ENCODE measurements at regions not wholly inside any gene's neighbourhood (a gene's known extent, or its start where the extent isn't known, plus 50 kb on each side); places are given as distances from the start of the nearest gene placed in this dataset.

- no peak for DNase-seq (ENCODE audit: low spot score)
Observed at GRCh38 chr7:118026791-118027190, 153.6 kb upstream of the CTTNBP2 start.

- no peak for DNase-seq (ENCODE audit: low spot score)
Observed at GRCh38 chr7:118028226-118028625, 155.0 kb upstream of the CTTNBP2 start.

DNA sequence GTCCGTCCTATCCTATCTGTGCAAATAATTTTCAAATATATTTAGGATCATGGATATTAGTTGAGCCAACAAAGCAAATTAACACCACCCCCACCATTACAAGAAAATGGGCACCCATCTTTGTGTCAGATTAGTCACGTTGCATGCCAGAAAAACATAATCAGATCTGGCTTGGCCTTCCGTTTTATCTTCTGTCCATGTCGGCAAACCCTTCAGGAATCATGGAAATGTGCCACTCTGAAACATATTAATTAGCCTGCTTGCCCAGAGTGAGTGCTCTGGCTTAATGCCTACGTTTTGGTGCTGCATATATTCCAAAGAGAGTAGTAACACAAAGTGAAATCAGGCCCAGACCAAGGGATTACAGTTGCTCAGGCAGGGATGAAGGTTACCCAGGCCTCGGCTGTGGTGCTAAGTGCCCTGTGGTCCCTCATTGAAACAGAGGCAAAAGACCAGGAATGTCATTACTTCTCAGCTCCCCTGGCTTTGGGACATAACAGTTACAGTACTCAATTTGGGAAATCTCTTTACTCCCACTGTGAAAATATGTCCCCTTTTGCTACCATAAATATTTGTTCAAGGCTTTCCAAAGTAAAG is 154.0 kb upstream of the LSM8 start:
- no peak for DNase-seq (ENCODE audit: low spot score)

DNA sequence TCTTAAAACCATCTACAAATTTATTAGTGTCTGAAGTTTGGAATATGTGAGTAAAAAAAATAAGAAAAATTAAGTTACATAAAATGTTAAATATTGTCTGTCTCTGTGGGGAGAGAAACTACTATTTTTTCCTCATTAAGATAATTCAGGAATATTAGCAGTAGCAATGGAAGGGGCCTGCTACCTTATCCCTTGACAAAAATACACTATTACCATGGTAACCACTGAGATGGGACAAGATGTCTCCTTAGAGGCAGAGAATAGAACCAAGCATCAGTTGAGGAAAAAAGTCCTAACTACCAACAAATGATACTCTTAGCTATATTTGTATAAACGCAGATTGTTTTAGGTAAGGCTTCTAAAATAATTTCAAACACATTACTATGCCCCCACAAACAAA is 150.7 kb upstream of the LSM8 start:
- DNase-seq (ENCODE audit: low spot score) = no peak

DNA sequence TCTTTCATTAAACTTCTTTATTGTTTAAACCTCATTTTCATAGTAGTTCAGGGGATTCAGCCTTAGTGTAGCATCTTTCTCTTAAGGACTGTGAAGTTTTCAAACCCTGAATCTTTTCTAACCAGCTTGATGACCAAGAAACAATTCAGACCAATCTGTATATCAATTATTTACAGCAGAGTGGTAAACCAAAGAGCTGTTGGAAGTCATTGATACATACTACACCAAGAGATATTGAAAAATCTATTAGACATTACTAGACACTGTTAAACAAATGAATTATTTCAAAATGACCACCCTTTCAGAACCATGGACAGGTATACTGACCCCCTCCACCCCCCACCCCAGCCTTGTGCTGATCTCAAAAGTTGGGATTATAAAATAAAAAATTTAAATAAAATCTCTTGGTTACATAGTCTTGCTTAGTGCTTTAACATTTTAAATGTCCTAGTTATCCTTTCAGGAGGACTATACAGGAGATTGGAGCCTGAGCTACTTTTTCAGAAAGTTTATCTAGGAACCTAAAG is 143.9 kb upstream of the LSM8 start:
- no peak for DNase-seq (ENCODE audit: low spot score)

GRCh38 chr7:118040562-118040961 is 143.4 kb upstream of the LSM8 start:
- no peak for DNase-seq (ENCODE audit: low spot score)

DNA sequence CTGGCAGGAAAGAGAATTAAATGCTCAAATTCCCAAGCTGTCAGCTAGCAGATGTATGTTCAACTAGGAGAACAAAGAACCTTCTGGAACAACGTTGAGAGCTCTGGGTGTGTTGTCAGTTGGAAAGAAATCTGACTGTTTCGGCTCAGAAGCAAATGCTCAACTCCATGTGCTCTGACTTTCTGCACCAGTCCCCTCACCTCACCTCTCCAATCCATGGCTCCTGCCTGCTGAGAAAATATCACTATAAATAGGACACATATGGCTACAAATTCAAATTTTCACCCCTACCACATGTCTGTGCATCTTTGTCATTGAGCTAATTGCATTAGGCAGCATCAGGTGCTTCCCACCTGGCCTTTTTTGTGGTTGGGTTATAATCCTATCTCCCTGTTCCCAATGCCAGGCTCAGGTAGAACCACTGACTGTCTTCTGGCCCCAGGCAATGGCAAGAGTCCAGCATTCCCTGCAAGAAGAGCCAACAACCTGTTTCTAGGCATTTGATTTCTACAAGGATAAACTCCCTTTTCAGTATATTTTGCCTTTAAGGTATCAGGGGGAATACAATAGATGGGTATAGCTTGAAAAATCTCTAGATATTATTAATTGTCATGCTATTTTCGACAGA is 142.6 kb upstream of the LSM8 start:
- peak; percentile 20 for DNase-seq (ENCODE audit: low spot score)

GRCh38 chr7:118045629-118046028 is 138.3 kb upstream of the LSM8 start:
- DNase-seq (ENCODE audit: low spot score) = no peak

DNA sequence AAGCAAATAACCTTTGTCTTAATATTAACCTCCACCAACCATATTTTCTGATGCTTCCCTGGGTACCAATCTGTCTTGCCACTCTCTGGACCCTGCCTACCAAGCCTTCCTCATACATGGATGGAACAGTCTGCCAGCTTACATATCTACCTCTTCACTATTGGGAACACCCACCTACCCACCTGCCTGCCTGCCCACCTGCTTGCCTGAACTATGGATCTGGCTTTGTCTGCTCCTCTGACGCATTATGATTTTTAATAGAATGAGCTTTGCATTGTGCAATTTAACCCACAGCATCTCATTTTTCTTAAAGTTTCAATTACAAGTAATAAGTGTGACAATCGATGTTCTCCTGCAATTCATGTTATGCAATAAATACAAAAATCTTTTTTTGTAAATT is 137.9 kb upstream of the LSM8 start:
- no peak for DNase-seq (ENCODE audit: low spot score)

DNA sequence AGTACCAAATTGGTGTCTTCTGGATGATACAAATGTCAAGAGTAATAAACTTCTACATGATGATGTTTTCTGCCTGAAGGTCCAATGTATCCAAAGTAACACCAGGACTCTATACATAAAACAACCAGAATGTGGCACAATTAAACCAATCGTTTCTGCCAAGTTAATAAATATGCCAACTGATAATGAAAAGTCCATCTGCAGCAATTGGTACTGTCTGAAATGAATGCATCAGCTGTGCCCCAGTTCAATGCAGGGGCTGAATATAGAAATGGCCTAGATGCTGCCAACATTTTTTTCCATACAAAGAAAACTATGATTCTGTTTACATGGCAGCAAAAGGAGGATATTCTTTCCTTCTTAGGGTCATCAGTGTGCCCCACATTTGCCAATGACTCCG is 137.2 kb upstream of the LSM8 start:
- DNase-seq (ENCODE audit: low spot score) = no peak

DNA sequence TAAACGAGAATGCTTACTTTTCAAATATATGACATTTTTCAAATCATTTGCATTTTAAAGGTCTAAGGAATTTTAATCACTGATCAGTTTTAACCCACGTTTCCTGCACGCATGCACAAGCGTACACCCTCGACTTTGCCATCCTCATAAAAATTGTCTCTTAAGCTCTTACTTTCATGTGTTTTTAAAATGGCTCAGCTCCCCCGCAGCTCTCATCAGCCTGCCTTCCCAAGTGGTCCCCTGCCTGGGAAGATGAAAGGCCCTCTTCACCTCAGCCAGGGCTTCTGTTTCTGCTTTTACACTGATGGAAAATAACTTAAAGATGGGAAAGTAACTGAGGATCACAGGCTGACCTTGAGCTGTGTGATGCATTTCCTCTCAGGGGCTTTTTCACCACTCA is 131.6 kb upstream of the LSM8 start:
- DNase-seq (ENCODE audit: low spot score) = no peak

- peak; percentile 21 for DNase-seq (ENCODE audit: low spot score)
Observed at GRCh38 chr7:118053353-118053752, 130.6 kb upstream of the LSM8 start.

GRCh38 chr7:118054529-118054928 is 129.4 kb upstream of the LSM8 start:
- DNase-seq (ENCODE audit: low spot score) = no peak

DNA sequence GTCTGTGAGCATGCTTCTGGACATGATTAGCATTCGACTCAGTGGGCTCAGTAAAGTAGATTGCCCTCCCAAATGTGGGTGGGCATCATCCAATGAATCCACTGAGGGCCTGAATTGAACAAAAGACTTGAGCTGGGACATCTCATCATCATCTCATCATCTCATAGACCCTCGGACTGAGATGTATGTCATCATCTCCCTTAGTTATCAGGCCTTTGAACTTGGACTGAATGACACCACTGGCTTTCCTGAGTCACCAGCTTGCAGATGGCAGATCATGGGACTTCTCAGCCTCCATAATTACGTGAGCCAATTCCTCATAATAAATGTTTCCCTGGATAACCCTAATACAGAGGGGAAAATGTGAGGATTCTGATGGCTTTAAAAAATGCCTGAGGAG is 128.3 kb upstream of the LSM8 start:
- no peak for DNase-seq (ENCODE audit: low spot score)

DNA sequence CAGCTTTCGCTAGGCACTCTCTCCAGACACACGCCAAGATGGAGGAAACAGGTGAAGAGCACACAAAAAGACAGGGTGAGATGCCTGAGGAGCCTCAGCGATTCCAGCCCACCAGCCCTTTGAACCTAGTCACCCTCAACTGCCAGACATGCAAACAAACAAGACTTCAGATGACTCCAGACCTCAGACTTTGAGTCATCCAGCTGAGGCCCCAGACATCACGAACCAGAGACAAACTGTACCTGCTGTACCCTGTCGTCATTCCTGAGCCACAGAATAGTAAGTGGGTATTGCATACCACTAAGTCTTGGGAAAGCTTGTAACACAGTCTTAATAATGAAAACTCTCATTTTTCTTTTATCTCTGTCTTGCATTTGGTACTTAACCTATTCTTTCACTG is 126.6 kb upstream of the LSM8 start:
- DNase-seq (ENCODE audit: low spot score) = no peak

DNA sequence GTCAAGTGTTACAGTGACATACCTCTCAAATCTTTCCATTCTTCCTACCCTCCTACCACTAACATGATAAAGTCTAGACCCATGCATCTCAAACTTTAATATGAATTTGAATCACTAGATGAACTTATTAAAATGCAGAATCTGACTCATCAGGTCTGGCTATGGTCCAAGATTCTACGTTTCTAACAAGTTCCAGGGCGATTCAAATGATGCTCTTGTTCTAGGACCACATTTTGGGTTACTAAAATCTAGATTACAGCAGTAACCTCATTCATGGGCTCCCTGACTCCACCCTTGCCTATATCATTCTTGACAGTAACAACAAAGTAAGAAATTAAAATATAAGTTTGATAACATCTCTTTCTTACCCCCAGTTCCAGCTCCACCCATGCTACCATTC is 124.8 kb upstream of the LSM8 start:
- no peak for DNase-seq (ENCODE audit: low spot score)

- no peak for DNase-seq (ENCODE audit: low spot score)
Observed at GRCh38 chr7:118060692-118061091, 123.3 kb upstream of the LSM8 start.

GRCh38 chr7:118061386-118061785 is 122.6 kb upstream of the LSM8 start:
- DNase-seq (ENCODE audit: low spot score) = no peak

DNA sequence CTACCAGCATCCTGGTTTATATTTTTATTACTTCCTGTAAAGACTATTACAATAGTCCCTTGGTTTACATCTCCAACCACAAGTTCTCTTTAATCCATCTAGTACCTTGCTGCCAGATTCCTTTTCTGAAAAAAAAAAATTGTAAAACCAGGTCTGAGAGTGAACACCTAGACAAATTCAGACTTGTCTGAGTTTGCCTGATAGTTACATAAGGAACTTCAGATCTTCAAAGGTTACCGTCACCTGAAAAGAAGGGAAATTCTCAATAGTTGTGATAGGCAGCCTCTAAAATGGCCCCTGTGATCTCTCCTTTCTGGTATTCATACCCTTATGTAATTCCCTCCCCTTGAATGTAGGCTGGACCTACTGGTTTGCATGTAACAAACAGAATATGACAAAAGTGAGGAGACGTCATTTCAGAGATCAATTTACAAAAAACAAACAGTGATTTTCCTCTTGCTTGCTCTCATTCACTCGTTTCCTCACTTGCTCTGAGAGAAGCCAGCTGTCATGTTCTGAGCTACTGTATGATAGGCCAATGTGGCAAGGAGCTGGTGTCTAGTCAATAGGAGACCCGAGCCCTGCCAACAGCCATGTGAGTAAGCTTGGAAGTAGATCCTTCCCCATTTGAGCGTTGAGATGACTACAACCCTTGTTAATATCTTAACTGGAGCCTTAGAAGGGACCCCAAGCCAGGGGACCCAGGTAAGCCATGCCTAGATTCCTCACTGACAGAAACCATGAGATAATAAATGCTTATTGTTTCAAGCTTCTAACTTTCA is 110.9 kb upstream of the LSM8 start:
- no peak for DNase-seq (ENCODE audit: low spot score)

- DNase-seq (ENCODE audit: low spot score) = no peak
Observed at GRCh38 chr7:118075936-118076335, 108.0 kb upstream of the LSM8 start.

- DNase-seq (ENCODE audit: low spot score) = no peak
Observed at GRCh38 chr7:118076564-118076963, 107.4 kb upstream of the LSM8 start.

DNA sequence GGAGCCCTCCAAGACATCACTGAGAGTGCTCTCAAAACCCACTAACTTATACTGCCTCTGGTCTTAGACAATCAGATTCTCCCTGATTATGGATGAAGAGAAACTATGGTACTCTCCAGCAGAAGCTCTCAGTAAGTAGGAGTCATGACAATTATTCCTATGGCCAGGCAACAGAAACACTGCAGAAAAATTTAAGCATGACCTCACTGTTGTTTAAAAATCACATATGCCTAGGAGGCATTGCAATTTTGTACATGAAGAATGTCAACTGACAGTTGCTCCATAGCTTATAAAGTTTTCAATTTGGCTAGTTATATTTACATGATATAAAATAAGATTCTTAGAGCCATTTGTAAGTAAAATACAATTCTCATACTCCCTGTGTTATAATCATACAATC is 105.9 kb upstream of the LSM8 start:
- no peak for DNase-seq (ENCODE audit: low spot score)

GRCh38 chr7:118079369-118079768 is 104.6 kb upstream of the LSM8 start:
- no peak for DNase-seq (ENCODE audit: low spot score)
